ENCODE measurements at regions not wholly inside any gene's neighbourhood (a gene's known extent, or its start where the extent isn't known, plus 50 kb on each side); places are given as distances from the start of the nearest gene placed in this dataset.

GRCh38 chr3:104437131-104437750 lies 929.5 kb upstream of the ALCAM start:
- no CpG with 5 or more reads among the region's 4 CpGs for WGBS (ENCODE audit: extremely low coverage, insufficient read length, low lambda C conversion rate)
- no peak overlapping the region for H4K8ac ChIP-seq (replicated peaks; ENCODE audit: insufficient read length, low read depth, low read length)
- no peaks in the 10 kb centered on the region for H3K79me1 ChIP-seq (ENCODE audit: insufficient read depth, low read depth, low read length, poor library complexity, severe bottlenecking)
- no peak for TF ChIP-seq CTCF (conservative IDR thresholded peaks at IDR 0.05)
- H2BK20ac ChIP-seq (ENCODE audit: low read depth, low read length, poor library complexity, severe bottlenecking), result no peak overlapping the region
- H4K5ac ChIP-seq (ENCODE audit: insufficient read length, low read depth, low read length), result no peak overlapping the region
- peak overlapping the region; percentile 11 for H3K27ac ChIP-seq (ENCODE audit: insufficient read length, low read depth, low read length)
- no peaks in the 10 kb centered on the region for H4K20me1 ChIP-seq (ENCODE audit: control insufficient read depth, insufficient read depth, insufficient read length)
- H3T11ph ChIP-seq (ENCODE audit: low read length), result no peak overlapping the region
- H3K56ac ChIP-seq (ENCODE audit: insufficient read length, low read depth, low read length), result no peak overlapping the region
- no peak overlapping the region for H3K4me3 Mint-ChIP-seq
- H3K4ac ChIP-seq (ENCODE audit: low read depth, low read length), result no peak overlapping the region
- no peak overlapping the region for H2AK5ac ChIP-seq (ENCODE audit: insufficient read length, low read length)
- H3K23me2 ChIP-seq (ENCODE audit: insufficient read length, low read depth, low read length, poor library complexity, severe bottlenecking), result no peaks in the 10 kb centered on the region
- H3K4me1 ChIP-seq (ENCODE audit: insufficient read depth, low read length), result peaks cover 3% of the 10 kb centered on the region; the same call in 1 of the 2 replicates
- DNase-seq, result no peak
- no peaks in the 10 kb centered on the region for H3K9me3 ChIP-seq (ENCODE audit: control insufficient read depth, low read depth, low read length)
- no peak overlapping the region for H2BK12ac ChIP-seq (ENCODE audit: insufficient read length, low read depth, low read length)
- H2BK15ac ChIP-seq (ENCODE audit: low read depth, low read length), result no peak overlapping the region
- peaks cover 36 to 46% of the 10 kb centered on the region in 2 experiments for H3K4me1 Mint-ChIP-seq
- H2BK120ac ChIP-seq (ENCODE audit: low read depth, low read length, poor library complexity, severe bottlenecking), result no peak overlapping the region
- no peaks in the 10 kb centered on the region for H3K79me2 ChIP-seq (ENCODE audit: insufficient read depth, low read length)
- H2AFZ ChIP-seq (ENCODE audit: low read length), result no peak overlapping the region
- peaks cover 9 to 12% of the 10 kb centered on the region in 2 experiments; a peak in 4 of 5 replicates for H3K9me3 Mint-ChIP-seq
- H4K91ac ChIP-seq (ENCODE audit: insufficient read length, low read depth, low read length), result no peak overlapping the region
- no peak overlapping the region for H3K18ac ChIP-seq (ENCODE audit: insufficient read length, low read depth, low read length)
- peak overlapping the region; percentile 31 to 97 (median 95); a peak in 6 of 7 replicates for H3K27ac Mint-ChIP-seq
- no peak overlapping the region for H3K9ac ChIP-seq (ENCODE audit: extremely low read depth, insufficient read length, low read length)
- H3K27me3 ChIP-seq (ENCODE audit: insufficient read depth, low read length), result no peaks in the 10 kb centered on the region
- no peaks in the 10 kb centered on the region for H3K27me3 Mint-ChIP-seq (ENCODE audit: low read depth)
- no peak overlapping the region for H3K14ac ChIP-seq (ENCODE audit: insufficient read depth, low read length)
- H3K23ac ChIP-seq (ENCODE audit: insufficient read length, low read depth, low read length), result no peak overlapping the region
- peaks cover 0 to 7% (median 5%) of the 10 kb centered on the region in 3 experiments; a peak in 4 of 7 replicates for H3K36me3 Mint-ChIP-seq (ENCODE audit: insufficient read depth in 1 of 3, low read depth in 3 of 3)
- no peak overlapping the region for H3K4me2 ChIP-seq (ENCODE audit: insufficient read depth, insufficient read length, low read length)
- no peak overlapping the region for H2BK5ac ChIP-seq (ENCODE audit: insufficient read length, low read length)
